OCI-LY7 (cell line): ENCODE measurements at regions not wholly inside any gene's neighbourhood (a gene's known extent, or its start where the extent isn't known, plus 50 kb on each side); places are given as distances from the start of the nearest gene placed in this dataset.

Experiments
- EZH2phosphoT487 ChIP-seq: fragments of 200-600 bp; sonication (generic); IDR thresholded peaks from 2 replicates; pipeline ENCODE4 v1.6.1; 2018; ENCODE audit warnings: low read depth, borderline replicate concordance, mild to moderate bottlenecking, mixed run types, antibody characterized with exemption, low read length, moderate library complexity, mixed read lengths
- TF ChIP-seq, protein P1 (sequence below): fragments of 200-600 bp; sonication (generic); conservative IDR thresholded peaks from 2 replicates; pipeline ENCODE4 v1.5.1; 2014; ENCODE audit warnings: mild to moderate bottlenecking, antibody characterized with exemption, low read length, moderate library complexity, mixed read lengths

DNA sequence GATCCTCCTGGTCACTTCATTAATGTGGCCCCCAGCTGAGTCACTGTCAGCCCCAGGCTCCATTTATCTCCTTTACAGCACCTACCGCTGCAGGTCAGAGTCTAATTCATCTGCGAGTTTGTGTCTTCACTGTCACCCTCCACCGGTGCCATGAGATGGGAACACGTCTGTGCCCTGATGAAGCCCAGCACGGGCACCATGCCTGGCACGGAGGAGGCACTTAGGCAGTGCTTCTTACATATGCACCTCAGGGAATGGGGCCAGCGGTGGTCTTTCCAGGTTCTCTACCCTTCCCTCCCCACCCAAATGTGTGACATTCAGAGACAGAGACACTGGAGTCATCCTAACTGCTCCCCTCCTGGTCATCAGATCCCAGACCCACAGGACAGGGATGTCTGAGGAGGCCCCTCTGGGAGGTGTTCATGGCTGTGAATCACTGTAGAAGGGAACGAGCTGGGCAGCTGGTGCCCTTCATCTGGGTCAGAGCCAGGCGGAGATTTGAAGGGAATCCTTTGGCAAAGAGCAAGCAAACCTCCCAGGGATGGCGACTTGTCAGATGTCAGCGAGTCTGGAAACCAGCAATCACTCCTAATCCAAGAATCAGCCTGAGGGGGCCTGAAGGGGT, 364.6 kb downstream of the PREX1 start:
- TF ChIP-seq, protein P1, sequence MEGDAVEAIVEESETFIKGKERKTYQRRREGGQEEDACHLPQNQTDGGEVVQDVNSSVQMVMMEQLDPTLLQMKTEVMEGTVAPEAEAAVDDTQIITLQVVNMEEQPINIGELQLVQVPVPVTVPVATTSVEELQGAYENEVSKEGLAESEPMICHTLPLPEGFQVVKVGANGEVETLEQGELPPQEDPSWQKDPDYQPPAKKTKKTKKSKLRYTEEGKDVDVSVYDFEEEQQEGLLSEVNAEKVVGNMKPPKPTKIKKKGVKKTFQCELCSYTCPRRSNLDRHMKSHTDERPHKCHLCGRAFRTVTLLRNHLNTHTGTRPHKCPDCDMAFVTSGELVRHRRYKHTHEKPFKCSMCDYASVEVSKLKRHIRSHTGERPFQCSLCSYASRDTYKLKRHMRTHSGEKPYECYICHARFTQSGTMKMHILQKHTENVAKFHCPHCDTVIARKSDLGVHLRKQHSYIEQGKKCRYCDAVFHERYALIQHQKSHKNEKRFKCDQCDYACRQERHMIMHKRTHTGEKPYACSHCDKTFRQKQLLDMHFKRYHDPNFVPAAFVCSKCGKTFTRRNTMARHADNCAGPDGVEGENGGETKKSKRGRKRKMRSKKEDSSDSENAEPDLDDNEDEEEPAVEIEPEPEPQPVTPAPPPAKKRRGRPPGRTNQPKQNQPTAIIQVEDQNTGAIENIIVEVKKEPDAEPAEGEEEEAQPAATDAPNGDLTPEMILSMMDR, result no peak
- no peak for TF ChIP-seq EZH2phosphoT487
